HG03045 (cell line): ENCODE measurements at regions not wholly inside any gene's neighbourhood (a gene's known extent, or its start where the extent isn't known, plus 50 kb on each side); places are given as distances from the start of the nearest gene placed in this dataset.
"Not testable (repeated sequence)": the region's sequence is repeated elsewhere in the genome, so short reads cannot be mapped to it uniquely, and the experiment has no call there.

ENCODE experiments used
- ATAC-seq: cut with Tn5 transposase; IDR thresholded peaks from one replicate; pipeline ENCODE4 v1.9.1; 2021; ENCODE audit warnings: mild to moderate bottlenecking, moderate library complexity; ENCODE audit not compliant: unreplicated experiment

DNA sequence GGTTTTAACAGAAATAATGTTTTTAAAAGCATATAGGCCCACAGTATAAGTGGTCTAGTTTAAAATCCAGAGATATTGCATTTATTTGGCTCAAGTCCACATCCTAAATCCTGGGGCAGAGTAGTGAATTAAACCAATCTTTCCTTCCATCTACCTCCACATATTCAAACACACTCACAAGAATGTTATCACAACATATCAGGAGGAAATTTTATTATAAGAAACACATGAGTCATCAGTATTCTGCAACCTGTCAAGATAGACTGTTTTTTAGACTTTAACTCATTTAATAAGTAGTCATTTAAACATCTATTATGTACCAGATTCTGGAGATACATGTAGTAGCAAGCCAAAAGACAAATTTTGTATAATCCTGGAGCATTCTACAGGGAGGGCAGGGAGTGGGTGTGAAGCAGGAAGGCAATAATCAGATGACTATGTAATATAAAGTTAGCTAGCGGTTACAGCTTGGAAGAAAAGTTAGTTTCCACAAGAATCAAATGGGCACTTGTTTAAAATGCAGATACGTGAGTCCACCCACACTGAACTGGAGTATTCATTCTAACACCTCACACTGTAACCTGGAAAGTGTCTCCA, 187.3 kb upstream of the PIK3R1 start:
- no peak for ATAC-seq

DNA sequence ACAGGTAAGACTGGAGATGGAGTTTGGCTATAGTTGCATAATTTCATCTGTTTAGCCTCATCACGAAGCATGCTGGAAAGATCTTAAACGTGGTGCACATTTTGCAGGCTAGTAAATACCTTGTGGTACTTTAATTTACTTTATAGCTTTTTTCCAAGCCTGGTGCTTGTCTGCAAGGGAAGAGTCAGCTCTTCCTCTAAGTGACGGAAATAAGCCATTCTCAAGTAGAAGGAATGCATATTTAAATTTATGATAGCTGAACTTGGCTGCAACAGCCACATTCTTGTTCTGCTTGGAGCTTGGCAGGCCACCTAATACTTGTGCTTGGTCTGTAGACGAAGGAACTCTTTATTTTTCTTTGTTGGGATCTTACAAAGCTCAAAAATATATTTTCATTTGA, 188.0 kb upstream of the PIK3R1 start:
- no peak for ATAC-seq

DNA sequence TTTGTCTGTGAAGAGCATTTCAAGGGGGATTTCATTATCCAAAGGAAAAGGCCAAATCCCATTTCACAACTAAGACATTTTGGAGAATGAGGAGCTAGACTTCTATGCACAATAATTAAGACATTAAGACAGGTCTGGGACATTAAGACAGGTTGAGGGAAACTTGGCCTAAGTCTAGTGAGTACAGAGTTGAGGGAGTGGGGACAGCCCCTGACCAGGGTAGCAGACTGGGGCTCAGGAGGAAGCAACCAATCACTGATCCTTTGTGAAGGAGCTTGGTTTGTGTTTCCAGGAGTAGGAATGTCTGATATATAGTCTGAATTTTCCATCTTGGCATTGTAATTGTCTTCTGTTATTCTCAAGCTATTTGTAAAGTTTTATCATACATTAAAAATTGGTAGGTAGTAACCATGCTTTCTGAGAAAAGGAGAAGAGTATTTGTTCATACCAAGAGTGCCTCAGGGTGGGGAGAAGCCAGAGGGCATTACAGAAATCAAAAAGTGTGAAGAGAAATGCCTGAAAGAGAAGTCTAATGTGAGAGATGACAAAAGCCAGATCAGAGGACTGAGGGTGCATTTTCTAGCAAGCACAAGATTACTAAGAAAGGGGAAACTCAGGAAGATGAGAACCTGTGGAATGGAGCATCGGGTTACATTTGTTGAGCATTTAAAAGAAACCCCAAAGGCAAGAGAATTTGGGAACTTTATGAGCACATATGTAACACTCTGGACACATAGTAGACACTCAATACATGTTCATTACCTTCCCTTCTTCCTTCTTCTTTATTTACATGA, 189.3 kb upstream of the PIK3R1 start:
- no peak for ATAC-seq

DNA sequence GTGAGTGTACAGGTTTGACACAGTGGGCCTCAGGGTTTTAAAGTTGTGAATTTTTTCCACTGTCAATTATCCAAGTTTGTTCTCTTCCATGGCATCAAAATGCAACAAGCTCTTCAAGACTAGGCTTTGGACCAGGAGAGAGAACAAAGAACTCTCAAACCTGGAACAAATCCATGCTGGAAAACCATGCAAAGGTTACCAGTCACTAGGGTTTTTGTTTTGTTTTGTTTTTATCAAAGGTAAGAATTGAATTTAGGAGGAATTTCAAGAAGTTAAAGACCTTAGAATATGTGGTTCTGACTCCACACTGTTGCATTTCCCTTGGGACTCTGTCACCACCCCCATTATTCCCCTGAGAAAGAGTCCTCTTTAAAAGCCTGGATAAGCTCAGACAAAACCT, 191.1 kb upstream of the PIK3R1 start:
- no peak for ATAC-seq

DNA sequence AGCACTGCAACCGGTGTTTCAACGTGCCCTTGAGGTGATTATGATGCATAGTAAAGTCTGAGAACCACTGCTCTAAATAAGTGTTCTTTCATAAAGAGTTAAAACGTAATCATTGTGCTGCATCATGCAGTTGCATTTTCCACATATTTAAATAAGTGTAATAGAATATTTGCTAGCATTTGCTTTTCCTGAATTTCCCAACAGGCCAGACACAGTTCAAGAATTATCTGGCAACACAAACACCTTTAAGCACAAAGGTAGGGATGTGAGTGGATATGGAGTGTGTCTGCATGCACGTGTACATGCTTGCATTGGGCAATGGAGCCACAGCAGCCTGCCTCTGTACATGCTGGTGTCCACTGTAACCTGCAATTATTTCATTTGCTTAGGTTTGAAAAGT, 193.6 kb upstream of the PIK3R1 start:
- ATAC-seq, result no peak

DNA sequence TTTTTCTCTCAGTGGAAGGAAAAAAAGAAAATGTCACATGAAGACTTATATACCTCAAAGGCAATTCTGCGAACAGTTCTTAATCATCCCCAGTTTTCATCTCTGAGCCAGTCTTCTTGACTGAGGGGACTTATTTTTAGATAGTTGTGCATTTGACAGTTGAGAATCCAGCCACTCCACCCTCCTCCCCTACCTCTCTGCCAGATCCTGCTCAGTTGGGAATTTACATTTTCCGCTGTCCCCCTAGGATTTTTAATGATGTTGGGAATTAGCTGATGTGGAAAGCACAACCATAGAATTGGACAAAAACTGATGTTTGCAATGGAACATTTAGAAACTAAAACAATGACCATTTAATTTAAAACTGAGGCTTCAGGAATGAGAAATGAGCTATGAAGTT, 194.3 kb upstream of the PIK3R1 start:
- no peak for ATAC-seq

DNA sequence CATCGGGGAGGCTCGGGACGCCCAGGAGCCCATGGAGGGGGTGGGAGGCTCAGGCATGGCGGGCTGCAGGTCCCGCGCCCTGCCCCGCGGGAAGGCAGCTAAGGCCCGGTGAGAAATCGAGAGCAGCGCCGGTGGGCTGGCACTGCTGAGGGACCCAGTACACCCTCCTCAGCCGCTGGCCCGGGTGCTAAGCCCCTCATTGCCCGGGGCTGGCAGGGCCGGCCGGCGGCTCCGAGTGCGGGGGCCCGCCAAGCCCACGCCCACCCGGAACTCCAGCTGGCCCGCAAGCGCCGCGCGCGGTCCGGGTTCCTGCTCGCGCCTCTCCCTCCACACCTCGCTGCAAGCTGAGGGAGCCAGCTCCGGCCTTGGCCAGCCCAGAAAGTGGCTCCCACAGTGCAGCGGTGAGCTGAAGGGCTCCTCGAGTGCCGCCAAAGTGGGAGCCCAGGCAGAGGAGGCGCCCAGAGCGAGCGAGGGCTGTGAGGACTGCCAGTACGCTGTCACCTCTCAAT, 195.0 kb upstream of the PIK3R1 start:
- ATAC-seq, result not testable (repeated sequence)

DNA sequence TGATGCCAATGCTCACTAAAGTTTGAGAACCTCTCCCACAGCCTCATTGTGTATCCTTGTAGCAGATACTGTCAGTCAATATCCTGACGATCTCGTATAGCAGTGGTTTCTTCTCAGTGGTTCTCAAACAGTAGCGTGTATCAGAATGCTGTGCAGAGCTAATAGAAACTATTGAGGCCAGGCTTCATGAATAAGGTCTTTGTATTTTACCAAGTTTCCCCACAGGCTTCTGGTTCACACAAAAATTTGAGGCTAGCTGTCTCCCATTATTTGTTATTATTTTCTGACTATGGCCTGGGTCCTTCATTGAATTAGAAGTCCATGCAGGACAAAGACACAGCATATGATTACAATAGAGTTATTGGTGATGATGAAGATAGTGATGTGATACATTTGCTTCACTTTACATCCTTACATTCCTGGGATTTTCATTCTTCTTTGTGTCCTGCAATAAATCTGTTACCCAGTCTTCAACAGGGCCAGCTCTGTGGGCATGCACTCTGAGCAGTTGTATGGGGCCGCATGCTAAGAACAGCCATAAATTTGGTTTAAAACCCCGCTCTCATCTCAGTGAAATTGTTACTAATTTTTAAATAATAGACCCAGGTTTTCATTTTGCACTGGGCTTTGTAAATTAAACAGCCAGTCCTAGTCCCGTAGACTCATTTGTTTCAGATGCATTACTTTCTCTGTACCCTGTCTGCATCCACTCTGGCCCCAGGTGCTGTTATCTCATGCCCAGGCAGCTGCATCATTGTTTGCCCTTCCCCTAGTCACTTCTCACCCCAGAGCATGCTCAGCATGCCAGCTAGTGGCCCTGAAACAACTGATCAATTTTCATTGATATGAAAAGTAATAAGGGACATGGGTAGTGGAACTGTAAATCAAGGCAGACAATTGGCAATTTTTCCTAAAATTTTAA, 199.9 kb upstream of the PIK3R1 start:
- no peak for ATAC-seq

DNA sequence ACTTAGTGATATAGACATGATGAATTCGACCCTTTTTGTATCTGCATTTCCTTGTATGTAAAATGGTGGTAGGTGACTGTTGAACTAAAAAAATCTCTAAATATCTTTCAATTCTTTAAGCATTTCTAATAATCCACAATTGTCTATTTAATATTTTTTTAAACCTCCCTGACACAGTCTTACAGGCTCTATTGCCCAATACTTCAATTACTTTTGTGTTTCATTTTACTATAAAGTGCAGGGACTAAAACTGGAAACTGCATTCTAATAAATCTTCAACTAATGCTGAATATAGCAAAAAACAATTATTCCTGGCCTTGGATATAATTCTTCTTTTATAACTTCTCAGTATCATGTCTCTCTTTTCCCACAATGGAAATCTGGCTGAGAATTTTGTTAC, 202.7 kb upstream of the PIK3R1 start:
- no peak for ATAC-seq

DNA sequence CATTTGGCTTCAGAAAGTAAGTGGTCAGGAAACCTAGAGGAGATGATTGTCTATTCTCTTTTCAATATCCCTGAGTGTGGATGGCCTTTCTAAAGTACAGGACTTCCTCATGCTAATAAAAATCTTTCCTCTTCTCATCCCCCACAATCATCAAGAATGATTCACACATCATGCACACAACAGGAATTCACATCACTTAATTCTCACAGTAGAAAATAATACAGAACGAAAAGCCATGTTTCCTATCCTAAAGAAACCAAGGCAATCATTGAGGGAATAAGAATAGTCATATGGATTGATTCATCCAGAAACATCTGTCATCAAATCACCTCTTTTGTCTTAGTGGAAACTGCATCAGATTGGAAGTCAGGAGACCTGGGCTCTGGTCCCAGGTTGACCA, 203.1 kb upstream of the PIK3R1 start:
- ATAC-seq, result no peak

DNA sequence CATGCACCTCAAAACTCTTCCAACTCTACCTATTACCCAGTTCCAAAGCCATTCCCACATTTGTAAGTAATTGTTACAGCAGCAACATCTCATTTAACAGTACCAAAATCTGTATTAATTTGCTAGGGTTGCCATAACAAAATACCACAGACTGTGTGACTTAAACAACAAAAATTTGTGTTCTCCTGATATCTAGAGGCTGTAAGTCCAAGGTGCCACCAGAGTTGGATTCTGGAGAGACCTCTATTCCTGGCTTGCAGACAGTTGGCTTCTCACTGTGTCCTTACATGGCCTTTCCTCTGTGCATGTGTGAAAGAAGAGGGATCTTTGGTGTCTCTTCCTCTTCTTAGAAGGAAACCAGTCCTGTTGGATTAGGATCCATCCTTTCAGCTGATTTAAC, 203.8 kb upstream of the PIK3R1 start:
- ATAC-seq, result no peak

DNA sequence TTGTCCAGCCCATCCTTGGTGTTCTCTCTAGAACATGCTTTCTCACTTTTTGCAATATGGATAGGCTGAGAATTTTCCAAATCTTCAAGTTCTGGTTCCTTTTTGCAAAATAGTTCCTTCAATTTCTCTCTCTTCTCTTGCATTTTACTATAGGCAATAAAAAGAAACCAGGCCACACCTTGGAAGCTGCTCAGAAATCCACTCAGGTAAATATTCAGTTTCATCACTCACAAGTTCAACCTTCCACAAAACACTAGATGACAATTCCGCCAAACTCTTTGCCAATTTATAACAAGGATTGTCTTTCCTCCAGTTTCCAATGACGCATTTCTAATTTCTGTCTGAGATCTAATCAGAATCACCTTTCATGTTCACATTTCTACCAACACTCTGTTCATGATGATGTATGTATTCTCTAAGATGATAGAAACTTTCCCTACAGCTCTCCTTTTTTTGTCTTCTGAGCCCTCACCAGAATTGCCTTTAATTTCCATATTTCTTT, 204.2 kb upstream of the PIK3R1 start:
- no peak for ATAC-seq

DNA sequence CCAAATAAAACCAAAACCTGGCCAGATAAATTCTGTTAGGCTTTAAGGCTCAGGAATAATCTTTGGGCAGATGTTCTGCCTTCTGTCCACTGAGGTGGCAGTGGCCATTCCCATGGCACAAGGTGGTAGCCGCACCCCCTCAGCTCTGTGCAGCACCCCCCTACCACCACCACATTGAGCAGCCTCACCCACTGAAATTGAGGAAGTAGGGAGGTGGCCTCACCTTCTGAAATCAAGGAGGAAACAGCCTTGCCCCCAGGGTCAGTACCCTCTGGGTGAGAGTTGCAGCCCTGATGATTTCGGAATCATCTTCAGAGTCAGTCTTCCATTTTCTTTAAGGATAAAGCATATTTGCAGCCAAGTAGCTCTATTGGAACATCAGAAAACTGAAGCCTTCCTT, 204.8 kb upstream of the PIK3R1 start:
- no peak for ATAC-seq

DNA sequence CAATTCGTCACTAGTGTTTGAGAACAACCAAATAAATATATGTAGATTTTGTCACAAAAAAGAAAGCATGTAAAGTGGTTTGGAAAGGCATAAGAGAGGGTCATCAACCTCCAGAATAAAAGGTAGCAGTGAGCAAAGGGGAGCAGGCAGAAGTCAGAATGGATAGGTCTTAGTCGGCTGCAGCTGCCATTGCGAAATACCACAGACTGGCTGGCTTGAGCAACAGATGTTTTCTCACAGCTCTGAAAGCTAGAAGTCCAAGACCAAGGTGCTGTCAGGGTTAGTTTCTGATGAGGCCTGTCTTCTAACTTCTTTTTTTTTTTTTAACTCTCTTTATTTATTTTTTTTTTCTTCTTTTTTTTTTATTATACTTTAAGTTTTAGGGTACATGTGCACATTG, 208.1 kb upstream of the PIK3R1 start:
- no peak for ATAC-seq

DNA sequence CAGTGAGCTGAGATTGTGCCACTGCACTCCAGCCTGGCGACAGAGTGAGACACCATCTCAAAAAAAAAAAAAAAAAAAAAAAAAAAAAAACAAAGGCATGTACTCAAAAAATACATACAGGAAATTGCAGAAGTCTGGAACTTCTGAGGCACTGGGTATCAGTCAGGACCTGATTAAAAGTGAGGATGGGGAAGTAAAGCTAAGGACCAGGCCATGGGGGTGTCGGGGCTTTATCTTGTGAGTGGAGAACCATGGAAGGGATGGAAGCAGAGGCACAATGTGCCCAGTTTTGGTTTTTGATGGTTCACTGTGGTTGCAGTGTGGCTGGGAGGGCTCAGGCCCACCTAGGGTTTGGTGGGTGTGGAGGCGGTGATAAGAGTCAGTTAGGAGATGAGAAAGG, 212.7 kb upstream of the PIK3R1 start:
- no peak for ATAC-seq

DNA sequence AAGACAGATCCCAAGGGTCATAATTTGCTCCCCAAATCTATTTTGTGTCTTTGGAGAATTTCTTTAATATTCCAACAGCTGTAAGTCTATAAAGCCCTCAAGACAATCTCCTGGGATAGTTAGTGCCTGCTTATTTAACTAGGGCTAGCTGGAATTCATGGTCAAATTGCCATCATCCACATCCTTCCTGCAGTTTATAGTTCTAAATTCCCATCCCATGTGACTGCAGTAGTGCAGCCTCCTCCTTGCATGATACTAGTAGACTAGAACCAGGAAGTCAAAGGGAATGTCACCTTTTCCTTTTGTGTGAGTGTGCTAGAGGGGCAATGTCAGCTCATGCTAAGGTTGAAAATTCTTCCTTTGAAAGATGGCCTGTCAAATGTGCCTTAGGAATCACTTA, 214.8 kb upstream of the PIK3R1 start:
- ATAC-seq, result no peak

DNA sequence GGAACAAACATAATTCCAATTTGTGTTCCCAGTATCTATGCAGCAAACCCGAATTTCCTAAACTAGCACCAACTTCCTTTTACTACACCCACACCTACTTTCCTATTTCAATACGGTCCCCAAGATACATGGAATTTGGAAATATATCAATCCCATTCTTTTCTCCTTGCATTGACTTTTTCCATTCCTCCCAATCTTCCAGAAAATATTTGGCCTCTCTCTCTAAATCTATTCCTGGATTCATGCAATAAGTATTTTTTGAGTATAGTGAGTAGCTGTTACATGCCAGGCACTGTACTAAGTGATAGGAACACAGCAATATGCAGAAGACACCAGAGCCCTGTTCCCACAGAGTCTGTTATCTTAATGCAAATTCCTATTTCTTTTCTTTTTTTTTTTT, 216.2 kb upstream of the PIK3R1 start:
- ATAC-seq, result no peak

DNA sequence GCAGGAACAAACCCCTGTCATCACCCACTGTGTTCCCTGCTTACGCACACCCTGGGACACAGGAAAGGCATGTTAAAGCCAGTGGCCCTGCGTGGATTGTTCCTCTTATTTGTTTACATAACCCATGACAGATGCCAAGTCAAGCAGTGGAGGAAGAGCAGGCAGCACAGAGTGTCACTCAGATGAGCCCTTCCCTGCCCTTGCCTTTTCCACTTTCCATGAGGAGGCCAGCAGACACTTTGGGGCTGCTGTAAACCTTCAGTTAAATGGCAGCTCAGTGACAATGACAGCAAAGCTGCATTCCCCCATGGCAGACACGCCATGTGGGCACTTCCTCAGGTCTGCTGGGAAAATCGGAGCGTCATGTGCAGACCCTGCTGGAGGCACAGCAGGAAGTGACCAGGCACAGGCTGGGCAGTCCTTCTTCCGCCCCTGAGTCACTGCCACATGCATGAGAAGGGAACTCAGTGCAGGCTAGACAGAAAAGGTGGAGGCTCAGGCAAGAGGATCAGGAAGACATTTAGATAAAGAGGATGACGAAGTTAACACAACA, 216.8 kb upstream of the PIK3R1 start:
- no peak for ATAC-seq

DNA sequence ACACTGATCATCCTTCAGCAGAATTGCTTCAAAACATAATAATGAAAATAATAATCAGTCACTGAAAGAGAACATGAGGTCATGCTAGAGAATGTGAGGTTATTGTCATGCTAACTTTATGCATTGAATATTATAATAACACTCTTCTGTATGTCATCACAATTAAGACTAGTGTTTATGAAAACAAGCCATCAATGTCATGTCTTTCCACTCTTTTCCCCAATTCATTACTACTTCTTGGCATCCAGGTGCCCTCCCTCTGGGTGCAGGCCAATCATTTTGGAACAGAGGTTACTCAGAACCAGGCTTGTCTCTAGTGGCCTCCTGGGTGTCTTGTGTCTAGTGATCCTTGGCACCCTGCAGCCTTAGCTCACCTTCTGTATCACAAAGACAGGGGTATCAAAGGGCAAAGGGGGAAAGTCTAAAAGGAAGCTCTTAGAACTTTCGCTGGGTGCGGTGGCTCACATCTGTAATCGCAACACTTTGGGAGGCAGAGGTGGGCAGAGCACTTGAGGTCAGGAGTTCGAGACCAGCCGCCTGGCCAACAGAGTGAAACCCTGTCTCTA, 217.6 kb upstream of the PIK3R1 start:
- no peak for ATAC-seq

DNA sequence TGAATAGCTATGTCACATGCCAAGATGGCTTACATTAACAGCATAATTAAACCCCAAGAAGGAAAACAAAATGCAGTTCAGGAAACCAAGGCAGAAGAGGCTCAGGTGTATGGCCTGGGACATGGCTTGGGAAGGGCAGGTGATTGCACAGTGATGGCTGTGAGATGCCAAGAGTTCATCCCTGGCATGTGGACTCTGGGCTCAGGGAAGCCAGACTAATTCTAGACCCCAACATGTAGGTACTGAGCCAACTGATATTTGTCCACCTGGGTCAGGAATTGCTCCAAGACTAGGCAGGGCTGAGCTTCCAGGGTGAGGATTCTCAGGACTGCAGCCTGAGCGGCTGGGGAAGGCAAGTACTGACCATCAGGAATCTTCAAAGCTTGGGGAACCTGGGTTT, 218.4 kb upstream of the PIK3R1 start:
- no peak for ATAC-seq

DNA sequence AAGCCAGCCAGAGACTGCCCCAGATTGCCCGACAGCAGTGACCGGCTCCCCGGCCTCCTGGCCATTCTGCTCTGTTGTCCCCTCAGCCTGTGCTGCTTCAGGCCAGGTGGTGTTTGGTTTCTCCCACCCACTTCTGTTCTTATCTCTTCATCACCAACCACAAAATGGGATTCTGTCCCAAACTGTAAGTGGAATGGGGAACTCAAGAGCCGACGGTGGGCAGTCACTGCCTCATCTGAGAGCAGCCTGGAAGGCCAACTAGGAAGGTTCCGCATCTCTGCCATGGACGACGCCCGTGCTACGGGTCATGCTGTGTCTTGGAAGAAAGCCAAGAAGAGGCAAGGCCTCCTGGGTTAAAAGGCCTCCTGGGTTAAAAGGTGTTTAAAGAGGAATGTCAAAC, 219.0 kb upstream of the PIK3R1 start:
- ATAC-seq, result no peak
